GM12878 (cell line): ENCODE measurements at regions not wholly inside any gene's neighbourhood (a gene's known extent, or its start where the extent isn't known, plus 50 kb on each side); places are given as distances from the start of the nearest gene placed in this dataset.

ENCODE experiments used
- ATAC-seq: fragments of 200-7000 bp; cut with Tn5 transposase; 3 replicates; pipeline ENCODE4 v1.9.1; 2020; ENCODE audit warnings: mild to moderate bottlenecking, moderate library complexity
- BruUV-seq: library from RNA; stranded (reverse); fragments of 400-500 nt; replicated peaks from 2 replicates; lab custom pipeline; 2021; lab: Mats Ljungman, UMichigan
- CTCF ChIA-PET: fragments of 300-600 bp; sonication (Branson Sonifier 250); formaldehyde crosslinking; extraction: SDS; loops from one replicate; lab custom pipeline; 2021; ENCODE audit warnings: inconsistent platforms; lab: Yijun Ruan, JAX
- POLR2A ChIA-PET: fragments of 350-600 bp; formaldehyde crosslinking; extraction: SDS; loops from one replicate; lab custom pipeline; 2021; ENCODE audit warnings: inconsistent platforms; lab: Charles Lee
- RAD21 ChIA-PET: fragments of 300-600 bp; sonication (Branson Sonifier 250); formaldehyde crosslinking; loops from one replicate; lab custom pipeline; 2023; ENCODE audit warnings: antibody characterized with exemption; ENCODE audit not compliant: unreplicated experiment; lab: Charles Lee
- SMC1A ChIA-PET: fragments of 300-600 bp; sonication (Branson Sonifier 250); formaldehyde crosslinking; loops from one replicate; lab custom pipeline; 2023; ENCODE audit not compliant: unreplicated experiment, uncharacterized antibody; lab: Charles Lee
- DNase-seq: peaks from one replicate; pipeline ENCODE4 v3.0.0-alpha.2; 2011; ENCODE audit warnings: low read depth, low spot score
- FAIRE-seq: peaks from 3 replicates; lab custom pipeline; 2011; peaks lifted over from hg19 to GRCh38; lab: Jason Lieb, UNC
- H2AFZ ChIP-seq: 2 replicates; pipeline ENCODE4 v1.6.0; 2011; ENCODE audit warnings: low read depth, low read length, control low read depth; ENCODE audit not compliant: control insufficient read depth
- H3K27ac ChIP-seq: 2 replicates; pipeline ENCODE4 v1.5.1; 2011; ENCODE audit warnings: control low read depth; ENCODE audit not compliant: control insufficient read depth, insufficient read depth
- H3K27me3 ChIP-seq, 2 experiments: replicated peaks in 1 of 2; 2 replicates each; pipeline versions ENCODE4 v1.6.0 to v1.6.1; 2011; ENCODE audit warnings: low read length in 1 of 2; ENCODE audit not compliant: control insufficient read depth in 2 of 2, insufficient read depth in 2 of 2
- H3K36me3 ChIP-seq, 2 experiments: 2 replicates each; pipeline ENCODE4 v1.5.1; 2011; ENCODE audit warnings: low read length in 1 of 2; ENCODE audit not compliant: control insufficient read depth in 2 of 2, insufficient read depth in 2 of 2
- H3K4me1 ChIP-seq: 2 replicates; pipeline ENCODE4 v1.6.1; 2011; ENCODE audit warnings: mild to moderate bottlenecking, low read length, moderate library complexity, mixed read lengths; ENCODE audit not compliant: control insufficient read depth, insufficient read depth
- H3K4me2 ChIP-seq: 2 replicates; pipeline ENCODE4 v1.6.0; 2011; ENCODE audit warnings: control low read depth; ENCODE audit not compliant: control insufficient read depth, insufficient read depth
- H3K4me3 ChIP-seq: fragments of 200-600 bp; sonication (generic); 2 replicates; pipeline ENCODE4 v1.5.1; 2016
- H3K79me2 ChIP-seq: 2 replicates; pipeline ENCODE4 v1.6.0; 2011; ENCODE audit warnings: low read length; ENCODE audit not compliant: control insufficient read depth, insufficient read depth
- H3K9ac ChIP-seq: 2 replicates; pipeline ENCODE4 v1.8.0; 2011; ENCODE audit warnings: low read length, control low read depth, mixed read lengths; ENCODE audit not compliant: control insufficient read depth, insufficient read depth
- H3K9me3 ChIP-seq: replicated peaks from 3 replicates; pipeline ENCODE4 v1.5.1; 2011; ENCODE audit warnings: mild to moderate bottlenecking, low read length; ENCODE audit not compliant: control insufficient read depth, insufficient read depth
- H4K20me1 ChIP-seq: 2 replicates; pipeline ENCODE4 v1.6.0; 2011; ENCODE audit not compliant: control insufficient read depth, insufficient read depth
- CUX1 ChIP-seq: IDR thresholded peaks from 2 replicates; pipeline ENCODE4 v1.6.1; 2012; ENCODE audit warnings: improper control_type of control experiment, low read depth, low read length; ENCODE audit not compliant: insufficient replicate concordance
- ESRRA ChIP-seq: IDR thresholded peaks from 2 replicates; pipeline ENCODE4 v1.6.1; 2012; ENCODE audit warnings: mild to moderate bottlenecking, low read length, improper control_type of control experiment
- JUNB ChIP-seq: IDR thresholded peaks from 2 replicates; pipeline ENCODE4 v1.6.1; 2016; ENCODE audit warnings: antibody characterized with exemption, mild to moderate bottlenecking
- KAT2A ChIP-seq: conservative IDR thresholded peaks from 2 replicates; pipeline ENCODE4 v1.6.1; 2011; ENCODE audit warnings: low read depth, low read length; ENCODE audit not compliant: control insufficient read depth
- SKIL ChIP-seq: fragments of 450-650 bp; IDR thresholded peaks from 2 replicates; pipeline ENCODE4 v1.6.1; 2017; ENCODE audit warnings: mild to moderate bottlenecking, low read depth, inconsistent platforms; ENCODE audit not compliant: poor library complexity, severe bottlenecking
- YY1 ChIP-seq: IDR thresholded peaks from 2 replicates; pipeline ENCODE4 v1.6.1; 2011; ENCODE audit warnings: low read depth, mild to moderate bottlenecking, low read length
- ZNF622 ChIP-seq: fragments of 450-650 bp; IDR thresholded peaks from 2 replicates; pipeline ENCODE4 v1.6.1; 2017; ENCODE audit warnings: mild to moderate bottlenecking, inconsistent platforms
- WGBS: methylation state at CpG from one replicate; pipeline ENCODE4 v1.1.6; 2016; ENCODE audit warnings: low lambda C conversion rate; ENCODE audit not compliant: insufficient replicate concordance, insufficient coverage; ENCODE audit errors: missing lambda C conversion rate; 5-methylcytosine and 5-hydroxymethylcytosine counted together
- in situ Hi-C: fragments of 300-500 bp; cut with MboI; formaldehyde crosslinking; loops from 9 replicates; pipeline ENCODE4 v1.14.3; 2018; ENCODE audit warnings: mixed read lengths
- intact Hi-C: fragments of 100-400 bp; cut with micrococcal nuclease; formaldehyde crosslinking; loops from one replicate; pipeline ENCODE4 v1.14.2; 2022; ENCODE audit not compliant: unreplicated experiment

- Histone ChIP-seq H2AFZ (no peak overlapping the region), H3K27ac (no peak overlapping the region), H3K36me3 (no peaks in the 10 kb centered on the region), H3K4me3 (no peak overlapping the region), H3K9ac (no peak overlapping the region), H3K27me3 (no peaks in the 10 kb centered on the region), H3K9me3 (no peaks in the 10 kb centered on the region), H4K20me1 (no peaks in the 10 kb centered on the region), H3K4me1 (no peaks in the 10 kb centered on the region), H3K79me2 (no peaks in the 10 kb centered on the region), H3K4me2 (no peak overlapping the region)
- 30% methylated on average over 3 of the region's 3 CpGs for WGBS
- FAIRE-seq (no peak), ATAC-seq (no peak), DNase-seq (no peak)
- in situ Hi-C loops, result no loop called here
- ChIA-PET CTCF (interaction anchor here (0.6 to 3.0 kb wide), 6 partner anchors 7 to 227 kb away, joined by 3 to 18 read pairs (median 3); no protein-coding TSS in a partner anchor), SMC1A (interaction anchor here (0.8 to 1.6 kb wide), 3 partner anchors 9 to 192 kb away, joined by 3 to 5 read pairs (median 4); no protein-coding TSS in a partner anchor), POLR2A (interaction anchor here (0.6 kb wide), 1 partner anchor 9 kb away, joined by 4 read pairs; no protein-coding TSS in a partner anchor), RAD21 (interaction anchor here (0.8 kb wide), 1 partner anchor 191 kb away, joined by 3 read pairs; no protein-coding TSS in a partner anchor)
- TF ChIP-seq SKIL (no peak), KAT2A (no peak), ZNF622 (no peak), CUX1 (no peak), ESRRA (no peak), YY1 (no peak), JUNB (no peak)
- intact Hi-C loops, result no loop called here
- BruUV-seq, result no TSS peak
Measured at GRCh38 chr18:42305869-42306593, 351.0 kb downstream of the PIK3C3 start.
